ENCODE measurements at regions not wholly inside any gene's neighbourhood (a gene's known extent, or its start where the extent isn't known, plus 50 kb on each side); places are given as distances from the start of the nearest gene placed in this dataset.
"Not testable (repeated sequence)": the region's sequence is repeated elsewhere in the genome, so short reads cannot be mapped to it uniquely, and the experiment has no call there.

DNA sequence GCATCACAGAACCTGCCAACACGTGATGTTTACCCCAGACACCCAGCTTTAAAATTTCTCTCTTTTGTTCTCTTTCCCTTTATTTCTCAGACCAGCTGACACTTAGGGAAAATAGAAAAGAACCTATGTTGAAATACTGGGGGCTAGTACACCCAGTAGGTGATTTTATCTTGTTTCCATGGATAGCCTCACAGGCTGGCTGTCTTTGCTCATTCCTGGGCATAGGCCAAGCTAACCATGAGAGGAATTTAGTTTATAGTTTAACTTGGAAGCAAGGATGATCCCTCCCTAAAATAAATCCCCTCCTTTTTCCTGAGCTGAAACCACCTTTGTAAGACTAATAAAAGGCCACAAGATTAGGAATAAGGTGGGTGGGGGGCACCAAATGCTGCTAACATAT lies 362.7 kb downstream of the GJA1 start:
- not testable (repeated sequence) for TF ChIP-seq POLR2A (IDR thresholded peaks at IDR 0.05)
- TF ChIP-seq, protein P1, sequence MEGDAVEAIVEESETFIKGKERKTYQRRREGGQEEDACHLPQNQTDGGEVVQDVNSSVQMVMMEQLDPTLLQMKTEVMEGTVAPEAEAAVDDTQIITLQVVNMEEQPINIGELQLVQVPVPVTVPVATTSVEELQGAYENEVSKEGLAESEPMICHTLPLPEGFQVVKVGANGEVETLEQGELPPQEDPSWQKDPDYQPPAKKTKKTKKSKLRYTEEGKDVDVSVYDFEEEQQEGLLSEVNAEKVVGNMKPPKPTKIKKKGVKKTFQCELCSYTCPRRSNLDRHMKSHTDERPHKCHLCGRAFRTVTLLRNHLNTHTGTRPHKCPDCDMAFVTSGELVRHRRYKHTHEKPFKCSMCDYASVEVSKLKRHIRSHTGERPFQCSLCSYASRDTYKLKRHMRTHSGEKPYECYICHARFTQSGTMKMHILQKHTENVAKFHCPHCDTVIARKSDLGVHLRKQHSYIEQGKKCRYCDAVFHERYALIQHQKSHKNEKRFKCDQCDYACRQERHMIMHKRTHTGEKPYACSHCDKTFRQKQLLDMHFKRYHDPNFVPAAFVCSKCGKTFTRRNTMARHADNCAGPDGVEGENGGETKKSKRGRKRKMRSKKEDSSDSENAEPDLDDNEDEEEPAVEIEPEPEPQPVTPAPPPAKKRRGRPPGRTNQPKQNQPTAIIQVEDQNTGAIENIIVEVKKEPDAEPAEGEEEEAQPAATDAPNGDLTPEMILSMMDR (IDR thresholded peaks at IDR 0.05) = not testable (repeated sequence)

All from heart left ventricle (tissue), 13 donors.